ENCODE measurements at regions not wholly inside any gene's neighbourhood (a gene's known extent, or its start where the extent isn't known, plus 50 kb on each side); places are given as distances from the start of the nearest gene placed in this dataset.

DNA sequence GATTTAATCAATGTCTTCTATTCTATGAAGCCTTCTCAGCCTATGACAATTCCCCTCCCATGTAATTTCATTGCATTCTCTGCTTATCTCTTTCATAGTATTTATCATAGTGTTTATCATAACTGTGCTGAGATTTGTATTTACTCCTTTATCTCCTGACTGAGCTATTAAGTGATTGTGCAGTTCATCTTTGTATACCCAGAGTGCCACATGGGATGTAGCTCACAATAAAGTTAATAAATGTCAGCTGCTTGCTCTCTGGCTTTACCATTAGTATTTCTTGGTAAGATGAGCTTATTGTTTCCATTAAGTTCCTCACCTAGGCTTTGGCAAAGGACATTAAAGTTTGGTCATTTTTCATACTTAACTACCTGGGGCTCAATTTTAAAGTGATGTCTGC lies 275.1 kb upstream of the MPDZ start:
- no peak overlapping the region for H3K27ac ChIP-seq
- TF ChIP-seq ZFX (IDR thresholded peaks at IDR 0.05; ENCODE audit: borderline replicate concordance), result no peak
- TF ChIP-seq, protein P1, sequence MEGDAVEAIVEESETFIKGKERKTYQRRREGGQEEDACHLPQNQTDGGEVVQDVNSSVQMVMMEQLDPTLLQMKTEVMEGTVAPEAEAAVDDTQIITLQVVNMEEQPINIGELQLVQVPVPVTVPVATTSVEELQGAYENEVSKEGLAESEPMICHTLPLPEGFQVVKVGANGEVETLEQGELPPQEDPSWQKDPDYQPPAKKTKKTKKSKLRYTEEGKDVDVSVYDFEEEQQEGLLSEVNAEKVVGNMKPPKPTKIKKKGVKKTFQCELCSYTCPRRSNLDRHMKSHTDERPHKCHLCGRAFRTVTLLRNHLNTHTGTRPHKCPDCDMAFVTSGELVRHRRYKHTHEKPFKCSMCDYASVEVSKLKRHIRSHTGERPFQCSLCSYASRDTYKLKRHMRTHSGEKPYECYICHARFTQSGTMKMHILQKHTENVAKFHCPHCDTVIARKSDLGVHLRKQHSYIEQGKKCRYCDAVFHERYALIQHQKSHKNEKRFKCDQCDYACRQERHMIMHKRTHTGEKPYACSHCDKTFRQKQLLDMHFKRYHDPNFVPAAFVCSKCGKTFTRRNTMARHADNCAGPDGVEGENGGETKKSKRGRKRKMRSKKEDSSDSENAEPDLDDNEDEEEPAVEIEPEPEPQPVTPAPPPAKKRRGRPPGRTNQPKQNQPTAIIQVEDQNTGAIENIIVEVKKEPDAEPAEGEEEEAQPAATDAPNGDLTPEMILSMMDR (IDR thresholded peaks at IDR 0.05), result no peak

DNA sequence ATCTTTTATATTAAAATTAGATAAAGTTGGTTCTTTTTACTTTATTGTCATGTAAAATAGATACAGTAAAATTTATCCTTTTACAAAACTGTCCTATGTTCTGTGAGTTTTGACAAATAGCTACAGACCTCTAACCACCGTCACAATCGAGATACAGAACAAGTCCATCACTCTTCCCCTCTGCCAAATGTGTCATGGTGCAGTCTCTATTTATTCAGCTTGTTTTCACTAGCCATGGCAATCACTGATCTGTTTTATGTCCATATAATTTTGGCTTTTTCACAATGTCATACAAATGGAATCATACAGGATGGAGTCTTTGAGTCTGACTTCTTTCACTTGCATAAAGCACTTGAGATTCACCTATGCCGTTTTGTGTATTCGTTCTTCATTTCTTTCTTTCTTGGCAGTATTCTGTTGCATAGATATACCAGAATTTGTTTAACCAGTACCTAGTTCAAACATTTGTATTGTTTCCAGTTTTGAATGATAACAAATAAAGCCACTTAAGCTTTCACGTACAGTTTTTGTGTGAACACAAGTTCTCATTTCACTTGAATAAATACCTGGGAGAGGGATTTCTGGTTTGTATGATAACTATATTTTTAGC lies 273.2 kb upstream of the MPDZ start:
- TF ChIP-seq, protein P1 (IDR thresholded peaks at IDR 0.05), result no peak
- TF ChIP-seq ZFX (IDR thresholded peaks at IDR 0.05; ENCODE audit: borderline replicate concordance), result no peak
- no peak overlapping the region for H3K27ac ChIP-seq

DNA sequence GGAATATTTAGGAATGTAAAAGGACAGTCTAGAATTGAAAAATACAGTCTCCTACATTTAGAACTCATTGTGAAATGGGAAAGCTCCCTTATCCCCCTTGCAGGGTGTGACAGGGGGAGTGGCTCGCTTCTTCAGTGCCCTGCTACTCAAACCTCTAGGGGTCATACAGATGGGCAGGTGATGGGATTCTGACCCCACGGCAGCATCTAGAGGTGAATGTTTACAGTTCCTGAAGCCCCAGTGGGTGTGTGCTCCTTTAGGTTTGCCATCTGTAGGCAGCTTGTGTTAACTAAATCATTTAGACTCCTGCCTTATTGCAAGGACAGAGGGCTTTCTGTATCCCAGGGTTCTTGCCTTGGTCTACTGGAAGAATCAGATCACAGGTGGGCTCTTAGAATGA lies 271.0 kb upstream of the MPDZ start:
- H3K27ac ChIP-seq, result no peak overlapping the region
- no peak for TF ChIP-seq ZFX (IDR thresholded peaks at IDR 0.05; ENCODE audit: borderline replicate concordance)
- TF ChIP-seq, protein P1 (IDR thresholded peaks at IDR 0.05), result no peak

- no peak for TF ChIP-seq ZFX (IDR thresholded peaks at IDR 0.05; ENCODE audit: borderline replicate concordance)
- TF ChIP-seq, protein P1 (IDR thresholded peaks at IDR 0.05), result no peak
- H3K27ac ChIP-seq, result no peak overlapping the region
These were observed 269.0 kb upstream of the MPDZ start for GRCh38 chr9:13548535-13548934.

DNA sequence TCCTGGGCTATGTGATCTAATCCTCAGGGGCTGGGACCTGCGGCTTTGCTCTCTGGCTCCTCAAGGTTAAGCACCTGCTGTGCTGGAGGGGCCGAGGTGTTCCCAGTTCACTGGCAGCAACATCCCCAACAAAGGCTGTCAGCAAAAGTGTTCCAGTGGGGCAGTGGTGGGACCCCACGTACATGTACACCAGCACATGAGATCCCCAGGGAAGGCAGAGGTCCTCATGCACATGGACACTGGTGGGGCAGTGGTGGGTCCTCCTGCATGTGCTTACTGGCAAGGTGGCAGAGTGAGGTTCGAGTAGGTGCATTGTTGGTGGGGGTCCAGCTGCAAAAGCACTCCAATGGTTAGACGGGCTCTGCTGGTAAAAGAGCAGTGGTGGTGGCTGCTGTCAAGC lies 255.6 kb upstream of the MPDZ start:
- TF ChIP-seq, protein P1 (IDR thresholded peaks at IDR 0.05), result no peak
- no peak for TF ChIP-seq ZFX (IDR thresholded peaks at IDR 0.05; ENCODE audit: borderline replicate concordance)
- no peak overlapping the region for H3K27ac ChIP-seq

DNA sequence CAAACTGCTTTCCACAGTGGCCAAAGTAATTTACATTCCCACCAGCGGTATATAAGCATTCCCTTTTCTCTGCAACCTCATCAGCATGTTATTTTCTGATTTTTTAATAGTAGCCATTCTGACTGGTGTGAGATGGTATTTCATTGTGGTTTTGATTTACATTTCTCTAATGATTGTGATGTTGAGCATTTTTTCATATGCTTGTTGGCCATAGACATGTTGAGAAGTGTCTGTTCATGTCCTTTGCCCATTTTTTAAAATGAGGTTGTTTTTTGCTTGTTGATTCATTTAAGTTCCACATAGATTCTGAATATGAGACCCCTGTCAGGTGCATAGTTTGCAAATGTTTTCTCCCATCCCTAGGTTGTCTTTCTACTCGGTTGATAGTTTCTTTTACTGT lies 254.5 kb upstream of the MPDZ start:
- TF ChIP-seq, protein P1 (IDR thresholded peaks at IDR 0.05), result no peak
- TF ChIP-seq ZFX (IDR thresholded peaks at IDR 0.05; ENCODE audit: borderline replicate concordance), result no peak

GRCh38 chr9:13532407-13532806 lies 252.9 kb upstream of the MPDZ start:
- no peak for TF ChIP-seq ZFX (IDR thresholded peaks at IDR 0.05; ENCODE audit: borderline replicate concordance)
- TF ChIP-seq, protein P1 (IDR thresholded peaks at IDR 0.05), result no peak
- no peak overlapping the region for H3K27ac ChIP-seq

More for the DNA sequence above, 254.5 kb upstream of the MPDZ start:
- no peak overlapping the region for H3K27ac ChIP-seq
